HepG2 (cell line): ENCODE measurements at regions not wholly inside any gene's neighbourhood (a gene's known extent, or its start where the extent isn't known, plus 50 kb on each side); places are given as distances from the start of the nearest gene placed in this dataset.

Source experiments
- CTCF ChIP-seq: sonication (generic); formaldehyde crosslinking; IDR thresholded peaks from 2 replicates; pipeline ENCODE4 v1.5.0; 2020; ENCODE audit warnings: mild to moderate bottlenecking, missing genetic modification reagents, moderate library complexity
- EP300 ChIP-seq, 3 experiments: sonication (generic) in 1 of 3; formaldehyde crosslinking in 1 of 3; IDR thresholded peaks; 2 replicates each; pipeline versions ENCODE4 v1.5.1 to v1.6.1; 2011 to 2020; ENCODE audit warnings: low read depth in 2 of 3, low read length in 2 of 3, borderline replicate concordance in 1 of 3, improper control_type of control experiment in 1 of 3, mild to moderate bottlenecking in 1 of 3, missing genetic modification reagents in 1 of 3, moderate library complexity in 1 of 3
- JUNB ChIP-seq: sonication (generic); formaldehyde crosslinking; IDR thresholded peaks from 2 replicates; pipeline ENCODE4 v1.8.0; 2022; ENCODE audit warnings: missing genetic modification reagents, mild to moderate bottlenecking, borderline replicate concordance
- MLLT10 ChIP-seq: sonication (generic); formaldehyde crosslinking; IDR thresholded peaks from 2 replicates; pipeline ENCODE4 v1.4.0; 2020; ENCODE audit warnings: missing genetic modification reagents
- MXI1 ChIP-seq: IDR thresholded peaks from 3 replicates; pipeline ENCODE4 v1.6.1; 2012; ENCODE audit warnings: low read depth, low read length, inconsistent platforms, borderline replicate concordance
- POLR2A ChIP-seq, 2 experiments: IDR thresholded peaks; 2 replicates each; pipeline ENCODE4 v1.6.1; 2011; ENCODE audit warnings: low read depth in 2 of 2, low read length in 2 of 2, mild to moderate bottlenecking in 1 of 2, moderate library complexity in 1 of 2; ENCODE audit not compliant: insufficient read depth in 1 of 2
- POLR2AphosphoS5 ChIP-seq: IDR thresholded peaks from 2 replicates; pipeline ENCODE4 v1.6.1; 2012; ENCODE audit warnings: low read depth, low read length
- RBM22 ChIP-seq: fragments of 200-400 bp; formaldehyde crosslinking; optimal IDR thresholded peaks from 2 replicates; pipeline ENCODE3; 2017; ENCODE audit warnings: mild to moderate bottlenecking, low read length, moderate library complexity
- ZNF414 ChIP-seq: sonication (generic); formaldehyde crosslinking; IDR thresholded peaks from 2 replicates; pipeline ENCODE4 v1.5.0; 2020; ENCODE audit warnings: missing genetic modification reagents
- ZNF501 ChIP-seq: sonication (generic); formaldehyde crosslinking; IDR thresholded peaks from 2 replicates; pipeline ENCODE4 v1.5.1; 2020; ENCODE audit warnings: mild to moderate bottlenecking, moderate library complexity, missing genetic modification reagents
- ZNF646 ChIP-seq: sonication (generic); formaldehyde crosslinking; IDR thresholded peaks from 2 replicates; pipeline ENCODE4 v1.9.0; 2021; ENCODE audit warnings: mild to moderate bottlenecking, missing genetic modification reagents

DNA sequence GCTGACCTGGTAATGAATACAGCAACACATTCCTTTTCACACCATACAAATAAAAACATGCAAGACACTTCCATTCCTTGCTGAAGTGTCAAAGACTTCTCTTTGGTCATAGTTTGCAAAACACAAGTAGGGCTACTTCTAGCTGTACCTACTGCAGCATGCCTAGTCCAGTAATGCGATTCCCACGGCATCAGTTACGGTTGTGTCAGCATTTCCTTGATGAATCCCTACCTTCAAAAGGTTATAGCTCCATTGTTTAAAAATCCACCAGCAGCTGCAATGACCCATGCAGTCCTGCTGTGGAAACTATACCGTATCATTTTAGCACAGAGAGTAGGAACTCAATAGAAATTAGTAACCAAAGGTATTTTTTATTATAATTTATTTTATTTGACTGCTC lies 1371.5 kb downstream of the EPHA7 start:
- no peak for TF ChIP-seq CTCF (CRISPR knock-in tag)
- TF ChIP-seq MLLT10 (CRISPR knock-in tag) = no peak
- no peak for TF ChIP-seq ZNF414 (CRISPR knock-in tag)
- TF ChIP-seq EP300 (IDR thresholded peaks at IDR 0.05; ENCODE audit: low read depth in 2 of 2, low read length in 2 of 2) = no peak
- TF ChIP-seq EP300 (CRISPR knock-in tag; IDR thresholded peaks at IDR 0.05; ENCODE audit: borderline replicate concordance) = no peak
- TF ChIP-seq ZNF501 (CRISPR knock-in tag) = no peak
- TF ChIP-seq POLR2AphosphoS5 = no peak
- no peak for TF ChIP-seq ZNF646 (CRISPR knock-in tag)
- TF ChIP-seq RBM22 = no peak
- no peak for TF ChIP-seq POLR2A (IDR thresholded peaks at IDR 0.05; ENCODE audit: insufficient read depth in 1 of 2, low read depth in 2 of 2, low read length in 2 of 2)
- no peak for TF ChIP-seq MXI1
- TF ChIP-seq JUNB (CRISPR knock-in tag) = no peak
